Fibroblast of lung (primary cell): ENCODE measurements at regions not wholly inside any gene's neighbourhood (a gene's known extent, or its start where the extent isn't known, plus 50 kb on each side); places are given as distances from the start of the nearest gene placed in this dataset.
"Not testable (repeated sequence)": the region's sequence is repeated elsewhere in the genome, so short reads cannot be mapped to it uniquely, and the experiment has no call there.

Source experiments
- DNase-seq, 2 donors: peaks; one replicate each; pipeline versions ENCODE4 v3.0.0 to v3.0.0-alpha.2; 2010; ENCODE audit warnings: low read depth in 2 of 2
- H2AFZ ChIP-seq: 2 replicates; pipeline ENCODE4 v1.5.1; 2012; ENCODE audit warnings: low read length, control low read depth, inconsistent platforms
- H3K27ac ChIP-seq: 2 replicates; pipeline ENCODE4 v1.5.1; 2011; ENCODE audit warnings: low read length, control low read depth; ENCODE audit not compliant: insufficient read depth
- H3K27me3 ChIP-seq: 2 replicates; pipeline ENCODE4 v1.5.1; 2011; ENCODE audit warnings: mild to moderate bottlenecking, low read length; ENCODE audit not compliant: control insufficient read depth, insufficient read depth
- H3K36me3 ChIP-seq: 2 replicates; pipeline ENCODE4 v1.5.1; 2011; ENCODE audit warnings: low read length; ENCODE audit not compliant: control insufficient read depth, insufficient read depth
- H3K4me1 ChIP-seq: 2 replicates; pipeline ENCODE4 v1.5.1; 2011; ENCODE audit warnings: low read length; ENCODE audit not compliant: control insufficient read depth, insufficient read depth; ENCODE audit errors: extremely low read depth
- H3K4me2 ChIP-seq: 2 replicates; pipeline ENCODE4 v1.5.1; 2011; ENCODE audit warnings: low read length, control low read depth; ENCODE audit not compliant: insufficient read depth; ENCODE audit errors: extremely low read depth
- H3K4me3 ChIP-seq, 4 experiments: fragments of 200-600 bp in 1 of 4; sonication (generic) in 1 of 4; replicated peaks in 1 of 4; 2 replicates each; pipeline ENCODE4 v1.5.1; 2011 to 2016; ENCODE audit warnings: low read length in 4 of 4, low read depth in 3 of 4, mild to moderate bottlenecking in 3 of 4, control low read depth in 2 of 4, inconsistent platforms in 1 of 4, mixed read lengths in 1 of 4; ENCODE audit not compliant: insufficient read depth in 1 of 4; ENCODE audit errors: control extremely low read depth in 1 of 4
- H3K79me2 ChIP-seq: 2 replicates; pipeline ENCODE4 v1.5.1; 2012; ENCODE audit warnings: mild to moderate bottlenecking, low read length, inconsistent platforms; ENCODE audit not compliant: control insufficient read depth, insufficient read depth
- H3K9ac ChIP-seq: 2 replicates; pipeline ENCODE4 v1.5.1; 2011; ENCODE audit warnings: mild to moderate bottlenecking, low read length, control low read depth; ENCODE audit not compliant: insufficient read depth
- H3K9me3 ChIP-seq: 2 replicates; pipeline ENCODE4 v1.5.1; 2012; ENCODE audit warnings: low read depth, low read length; ENCODE audit not compliant: control insufficient read depth, insufficient read depth
- H4K20me1 ChIP-seq: 2 replicates; pipeline ENCODE4 v1.5.1; 2011; ENCODE audit warnings: low read length; ENCODE audit not compliant: control insufficient read depth, insufficient read depth; ENCODE audit errors: extremely low read depth

GRCh38 chr22:15811141-15811540, 121.3 kb downstream of the POTEH start:
- not testable (repeated sequence) for H3K4me1 ChIP-seq, H3K4me2 ChIP-seq, H3K4me3 ChIP-seq, H3K79me2 ChIP-seq, H3K9me3 ChIP-seq, H3K27ac ChIP-seq, DNase-seq, H4K20me1 ChIP-seq, H2AFZ ChIP-seq, H3K9ac ChIP-seq, H3K36me3 ChIP-seq, H3K27me3 ChIP-seq

- not testable (repeated sequence) for H3K9ac ChIP-seq, H3K4me1 ChIP-seq, H3K4me3 ChIP-seq, H3K27me3 ChIP-seq, H2AFZ ChIP-seq, H3K27ac ChIP-seq, H3K4me2 ChIP-seq, DNase-seq, H3K36me3 ChIP-seq, H4K20me1 ChIP-seq, H3K9me3 ChIP-seq, H3K79me2 ChIP-seq
These were observed 126.0 kb downstream of the POTEH start for GRCh38 chr22:15815783-15816182.

GRCh38 chr22:15816470-15816869, 126.6 kb downstream of the POTEH start:
- H3K9ac ChIP-seq, H3K79me2 ChIP-seq, H3K4me2 ChIP-seq, H3K36me3 ChIP-seq, H3K4me3 ChIP-seq, H3K27me3 ChIP-seq, H4K20me1 ChIP-seq, DNase-seq, H2AFZ ChIP-seq, H3K27ac ChIP-seq, H3K4me1 ChIP-seq, H3K9me3 ChIP-seq: not testable (repeated sequence)

GRCh38 chr22:15817264-15817663, 127.4 kb downstream of the POTEH start:
- H3K9ac ChIP-seq, H2AFZ ChIP-seq, H3K27ac ChIP-seq, H4K20me1 ChIP-seq, H3K4me1 ChIP-seq, DNase-seq, H3K4me2 ChIP-seq, H3K36me3 ChIP-seq, H3K9me3 ChIP-seq, H3K4me3 ChIP-seq, H3K27me3 ChIP-seq, H3K79me2 ChIP-seq: not testable (repeated sequence)

- H3K36me3 ChIP-seq, H3K79me2 ChIP-seq, H3K9ac ChIP-seq, H3K4me1 ChIP-seq, H3K4me3 ChIP-seq, H3K27ac ChIP-seq, H3K9me3 ChIP-seq, H4K20me1 ChIP-seq, H3K4me2 ChIP-seq, DNase-seq, H2AFZ ChIP-seq, H3K27me3 ChIP-seq: not testable (repeated sequence)
These were observed 130.1 kb downstream of the POTEH start for GRCh38 chr22:15819886-15820285.

GRCh38 chr22:15821088-15821487, 131.3 kb downstream of the POTEH start:
- not testable (repeated sequence) for H3K4me3 ChIP-seq, H3K9ac ChIP-seq, H2AFZ ChIP-seq, H4K20me1 ChIP-seq, H3K27ac ChIP-seq, DNase-seq, H3K9me3 ChIP-seq, H3K27me3 ChIP-seq, H3K4me1 ChIP-seq, H3K79me2 ChIP-seq, H3K36me3 ChIP-seq, H3K4me2 ChIP-seq

- not testable (repeated sequence) for H3K27me3 ChIP-seq, H3K4me2 ChIP-seq, H3K36me3 ChIP-seq, DNase-seq, H3K27ac ChIP-seq, H3K4me1 ChIP-seq, H3K79me2 ChIP-seq, H3K4me3 ChIP-seq, H3K9ac ChIP-seq, H2AFZ ChIP-seq, H4K20me1 ChIP-seq, H3K9me3 ChIP-seq
These were observed 132.2 kb downstream of the POTEH start for GRCh38 chr22:15822001-15822400.
